NCI-H345 treated with DMSO at 0.1 percent for 48 hours (cell line): ENCODE measurements at regions not wholly inside any gene's neighbourhood (a gene's known extent, or its start where the extent isn't known, plus 50 kb on each side); places are given as distances from the start of the nearest gene placed in this dataset.
"Not testable (repeated sequence)": the region's sequence is repeated elsewhere in the genome, so short reads cannot be mapped to it uniquely, and the experiment has no call there.

Experiments used
- DNase-seq: peaks from one replicate; lab custom pipeline; 2025; ENCODE audit not compliant: unreplicated experiment; lab: John Stamatoyannopoulos, UW

DNA sequence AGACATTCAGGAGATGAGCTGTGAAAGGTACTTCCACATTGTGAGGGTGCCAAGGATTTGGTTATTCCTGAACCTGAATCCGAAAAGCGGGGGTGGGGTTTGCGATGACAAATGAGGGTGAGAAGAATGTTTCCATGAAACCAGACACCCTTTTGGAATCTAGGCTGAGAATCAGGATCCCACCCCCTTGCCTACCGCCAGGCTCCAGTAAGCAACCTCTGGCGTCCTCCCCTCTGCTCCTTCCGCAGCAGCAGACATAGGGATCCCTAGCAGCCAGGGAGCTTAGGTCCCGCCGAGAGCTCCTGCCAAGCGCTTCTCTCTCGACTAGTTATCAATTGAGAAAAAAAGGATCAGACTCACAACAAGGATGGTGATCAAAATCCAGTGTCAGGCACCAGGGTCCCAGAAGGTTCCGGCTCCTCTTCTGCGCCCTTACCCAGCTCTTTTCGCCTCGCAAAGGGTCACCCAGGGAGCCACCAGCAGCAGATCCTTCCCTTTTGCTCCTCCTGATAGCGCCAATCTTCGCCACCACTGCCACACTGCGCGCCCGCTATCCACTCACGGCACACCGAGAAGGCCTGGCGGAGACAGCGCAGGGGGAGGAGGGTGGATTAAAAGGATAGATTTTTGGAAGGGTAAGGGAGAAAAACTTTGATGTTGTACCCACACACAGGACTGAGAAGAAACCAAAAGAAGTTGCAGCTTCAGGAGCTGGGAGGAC is 859.5 kb downstream of the KCNJ18 start:
- not testable (repeated sequence) for DNase-seq

DNA sequence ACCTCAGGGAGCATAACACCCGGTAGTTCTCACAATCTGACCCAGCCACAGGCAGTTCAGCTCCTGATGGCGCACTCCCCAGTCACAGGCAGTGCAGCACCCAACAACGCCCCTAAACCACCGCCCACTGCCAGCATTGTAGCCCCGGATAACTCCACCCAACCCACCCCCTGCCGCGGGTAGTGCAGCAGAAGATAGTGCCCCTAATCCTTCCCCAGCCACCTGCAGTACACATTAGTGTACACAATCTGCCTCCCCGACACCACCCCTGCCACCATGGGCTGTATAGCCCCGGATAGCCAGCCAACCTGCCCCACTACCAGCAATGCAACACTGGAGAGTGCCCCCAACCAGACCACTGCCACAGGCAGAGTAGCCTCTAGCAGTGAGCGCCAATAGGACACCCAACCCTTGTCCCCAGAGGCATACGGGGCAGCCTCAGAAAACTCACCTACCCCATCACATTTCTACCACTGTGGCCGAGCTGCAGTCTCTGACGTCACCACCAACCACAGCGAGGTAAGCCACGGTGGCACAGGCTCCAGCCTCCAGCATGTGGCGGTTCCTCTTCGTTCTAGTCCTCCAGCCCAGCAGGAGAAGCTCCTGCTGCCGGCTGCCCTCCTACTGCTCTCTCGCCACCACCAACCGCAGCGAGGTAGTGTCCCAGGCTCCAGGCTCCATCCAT is 877.3 kb downstream of the KCNJ18 start:
- no peak for DNase-seq

DNA sequence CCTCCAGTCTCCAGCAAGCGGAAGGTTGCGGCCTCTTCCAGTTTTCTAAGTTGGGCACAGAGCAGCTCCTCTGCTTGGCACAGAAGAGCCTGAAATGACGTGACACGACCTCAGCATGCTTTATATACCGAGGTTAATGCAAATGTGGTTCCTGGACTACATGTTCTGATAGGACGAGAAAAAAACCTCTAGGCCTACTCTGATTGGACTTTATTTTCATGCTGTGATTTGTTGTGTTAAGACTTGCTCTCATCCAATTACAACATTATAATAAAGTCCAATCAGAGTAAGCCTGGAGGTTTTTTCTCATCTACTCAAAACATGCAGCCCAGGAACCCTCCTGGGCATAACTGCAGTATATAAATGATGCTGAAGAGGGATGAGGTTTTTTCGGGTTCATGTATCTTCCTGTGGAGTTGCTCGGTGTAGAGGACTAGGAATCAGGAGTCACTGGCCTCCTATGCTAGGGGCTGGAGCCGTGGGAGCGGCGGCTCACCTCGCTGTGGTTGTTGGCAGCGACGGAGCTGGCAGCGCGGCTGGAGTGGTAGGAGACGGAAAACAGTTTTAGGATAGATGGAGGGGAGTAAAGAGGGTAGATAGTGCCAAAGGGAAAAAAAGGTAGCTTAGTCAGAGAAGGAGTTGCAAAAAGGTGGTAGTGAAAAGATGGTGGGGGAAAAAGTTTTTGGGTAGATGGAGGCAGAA is 878.0 kb downstream of the KCNJ18 start:
- DNase-seq, result no peak

- no peak for DNase-seq
Observed at GRCh38 chr17:22599322-22599721, 907.0 kb downstream of the KCNJ18 start.

DNA sequence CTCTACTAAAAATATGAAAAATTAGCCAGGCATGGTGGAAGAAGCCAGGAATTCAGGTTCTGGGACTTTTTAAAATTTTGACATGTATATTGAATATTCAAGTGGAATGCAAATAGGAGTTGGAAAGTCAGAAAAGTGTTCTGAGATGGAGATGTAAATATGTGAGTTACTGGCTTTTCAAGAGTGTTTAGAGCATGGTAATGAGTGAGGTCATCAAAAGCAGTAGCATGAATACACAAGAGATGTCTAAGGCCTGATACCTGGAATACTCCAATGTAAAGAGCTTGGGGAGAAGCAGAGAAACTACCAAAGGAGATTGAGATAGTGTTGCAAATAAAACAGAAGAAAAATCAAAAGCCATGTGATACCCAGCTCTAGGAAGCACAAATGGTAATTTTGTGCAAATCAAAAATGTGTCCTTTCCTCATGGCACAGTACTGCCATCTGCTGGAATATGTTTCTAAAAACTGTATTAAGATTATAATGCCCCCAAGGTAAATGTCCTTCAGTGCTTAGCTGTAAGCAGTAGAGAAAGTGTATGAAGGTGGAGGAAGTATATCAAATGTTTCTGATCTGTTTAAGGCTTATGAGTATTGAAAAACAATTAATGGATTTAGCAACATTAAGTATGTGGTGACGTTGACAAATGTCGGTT is 908.4 kb downstream of the KCNJ18 start:
- peak; percentile 6 for DNase-seq
